K562 (cell line): ENCODE measurements at regions not wholly inside any gene's neighbourhood (a gene's known extent, or its start where the extent isn't known, plus 50 kb on each side); places are given as distances from the start of the nearest gene placed in this dataset.
A peak's percentile ranks its signal among the peaks of the same experiment; 100 is the strongest.

ENCODE experiments used
- BACH1 ChIP-seq: fragments of 200-800 bp; sonication (Bioruptor generic); IDR thresholded peaks from 2 replicates; pipeline ENCODE4 v1.6.1; 2016; ENCODE audit warnings: missing genetic modification characterization, missing compliant biosample characterization
- BMI1 ChIP-seq: fragments of 150-350 bp; IDR thresholded peaks from 2 replicates; pipeline ENCODE4 v1.6.1; 2014; ENCODE audit warnings: low read length
- CBFA2T2 ChIP-seq: fragments of 450-650 bp; conservative IDR thresholded peaks from 2 replicates; pipeline ENCODE4 v1.6.1; 2017; ENCODE audit warnings: mild to moderate bottlenecking
- CTBP1 ChIP-seq: fragments of 450-650 bp; IDR thresholded peaks from 2 replicates; pipeline ENCODE4 v1.6.1; 2016; ENCODE audit warnings: borderline replicate concordance
- EGR1 ChIP-seq: fragments of 450-650 bp; conservative IDR thresholded peaks from 2 replicates; pipeline ENCODE4 v1.6.1; 2017; ENCODE audit warnings: mild to moderate bottlenecking
- FOXJ3 ChIP-seq: sonication (generic); formaldehyde crosslinking; IDR thresholded peaks from 2 replicates; pipeline ENCODE4 v1.4.0; 2020; ENCODE audit warnings: mild to moderate bottlenecking, missing genetic modification reagents
- FOXO4 ChIP-seq: fragments of 450-650 bp; formaldehyde crosslinking; IDR thresholded peaks from 2 replicates; pipeline ENCODE4 v1.4.0; 2020; ENCODE audit warnings: mild to moderate bottlenecking, moderate library complexity
- GATAD2B ChIP-seq: fragments of 450-650 bp; IDR thresholded peaks from 2 replicates; pipeline ENCODE4 v1.6.1; 2017; ENCODE audit warnings: mild to moderate bottlenecking, borderline replicate concordance
- HDAC2 ChIP-seq: fragments of 450-650 bp; IDR thresholded peaks from 2 replicates; pipeline ENCODE4 v1.6.1; 2016; ENCODE audit warnings: mild to moderate bottlenecking
- IRF1 ChIP-seq: sonication (generic); formaldehyde crosslinking; IDR thresholded peaks from 2 replicates; pipeline ENCODE4 v1.8.0; 2022; ENCODE audit warnings: missing genetic modification reagents, mild to moderate bottlenecking, borderline replicate concordance
- IRF2 ChIP-seq: sonication (generic); formaldehyde crosslinking; IDR thresholded peaks from 2 replicates; pipeline ENCODE4 v1.8.1; 2022; ENCODE audit warnings: mild to moderate bottlenecking, missing genetic modification reagents
- MBD1 ChIP-seq: fragments of 250-450 bp; sonication (Bioruptor Pico); IDR thresholded peaks from 2 replicates; pipeline ENCODE4 v1.8.0; 2022; ENCODE audit warnings: inconsistent platforms
- NFIC ChIP-seq: fragments of 450-650 bp; IDR thresholded peaks from 2 replicates; pipeline ENCODE4 v1.6.1; 2017; ENCODE audit warnings: mild to moderate bottlenecking, inconsistent platforms
- NR4A1 ChIP-seq, 2 experiments: fragments of 250-450 bp in 1 of 2; fragments of 450-650 bp in 1 of 2; sonication (Bioruptor Pico) in 1 of 2; IDR thresholded peaks; 2 replicates each; pipeline versions ENCODE4 v1.4.0 to v1.6.1; 2016 to 2020; ENCODE audit warnings: mild to moderate bottlenecking in 2 of 2, missing compliant biosample characterization in 1 of 2, missing genetic modification characterization in 1 of 2, moderate library complexity in 1 of 2
- RBFOX2 ChIP-seq: fragments of 200-400 bp; formaldehyde crosslinking; IDR thresholded peaks from 2 replicates; pipeline ENCODE4 v1.6.1; 2017; ENCODE audit warnings: low read depth, mild to moderate bottlenecking, low read length, moderate library complexity
- SNRNP70 ChIP-seq: fragments of 200-400 bp; formaldehyde crosslinking; optimal IDR thresholded peaks from 2 replicates; pipeline ENCODE3; 2017; ENCODE audit warnings: low read depth, low read length
- SRF ChIP-seq, 2 experiments: fragments of 250-450, 450-650 bp in 1 of 2; sonication (Bioruptor Pico) in 1 of 2; sonication (generic) in 1 of 2; formaldehyde crosslinking; IDR thresholded peaks; 2 replicates each; pipeline versions ENCODE4 v1.5.0 to v1.5.1; 2020 to 2022; ENCODE audit warnings: mild to moderate bottlenecking in 1 of 2, missing genetic modification reagents in 1 of 2
- STAG1 ChIP-seq: sonication (generic); formaldehyde crosslinking; IDR thresholded peaks from 2 replicates; pipeline ENCODE4 v1.5.0; 2020; ENCODE audit warnings: missing genetic modification reagents, borderline replicate concordance
- TBL1XR1 ChIP-seq, 2 experiments: IDR thresholded peaks; 2 replicates each; pipeline ENCODE4 v1.6.1; 2012; ENCODE audit warnings: improper control_type of control experiment in 2 of 2, low read length in 2 of 2, mild to moderate bottlenecking in 1 of 2
- TCF7 ChIP-seq: sonication (generic); IDR thresholded peaks from 2 replicates; pipeline ENCODE4 v1.6.1; 2016; ENCODE audit warnings: antibody characterized with exemption, borderline replicate concordance
- TEAD4 ChIP-seq, 2 experiments: sonication (generic) in 1 of 2; formaldehyde crosslinking in 1 of 2; IDR thresholded peaks; 2 replicates each; pipeline versions ENCODE4 v1.6.1 to v1.8.0; 2012 to 2022; ENCODE audit warnings: borderline replicate concordance in 1 of 2, inconsistent platforms in 1 of 2, low read length in 1 of 2, mild to moderate bottlenecking in 1 of 2, missing genetic modification reagents in 1 of 2
- TF ChIP-seq, protein P1 (sequence below): sonication (generic); formaldehyde crosslinking; IDR thresholded peaks from 2 replicates; pipeline ENCODE4 v1.8.0; 2022; ENCODE audit warnings: missing genetic modification reagents, mild to moderate bottlenecking, borderline replicate concordance
- TF ChIP-seq, protein P2 (sequence below): fragments of 450-650 bp; conservative IDR thresholded peaks from 2 replicates; pipeline ENCODE4 v1.6.1; 2016; ENCODE audit warnings: missing genetic modification characterization, low read depth, mild to moderate bottlenecking, missing compliant biosample characterization, moderate library complexity

GRCh38 chr2:11923935-11924334 lies 177.5 kb downstream of the LPIN1 start (continued):
- TF ChIP-seq, protein P1, sequence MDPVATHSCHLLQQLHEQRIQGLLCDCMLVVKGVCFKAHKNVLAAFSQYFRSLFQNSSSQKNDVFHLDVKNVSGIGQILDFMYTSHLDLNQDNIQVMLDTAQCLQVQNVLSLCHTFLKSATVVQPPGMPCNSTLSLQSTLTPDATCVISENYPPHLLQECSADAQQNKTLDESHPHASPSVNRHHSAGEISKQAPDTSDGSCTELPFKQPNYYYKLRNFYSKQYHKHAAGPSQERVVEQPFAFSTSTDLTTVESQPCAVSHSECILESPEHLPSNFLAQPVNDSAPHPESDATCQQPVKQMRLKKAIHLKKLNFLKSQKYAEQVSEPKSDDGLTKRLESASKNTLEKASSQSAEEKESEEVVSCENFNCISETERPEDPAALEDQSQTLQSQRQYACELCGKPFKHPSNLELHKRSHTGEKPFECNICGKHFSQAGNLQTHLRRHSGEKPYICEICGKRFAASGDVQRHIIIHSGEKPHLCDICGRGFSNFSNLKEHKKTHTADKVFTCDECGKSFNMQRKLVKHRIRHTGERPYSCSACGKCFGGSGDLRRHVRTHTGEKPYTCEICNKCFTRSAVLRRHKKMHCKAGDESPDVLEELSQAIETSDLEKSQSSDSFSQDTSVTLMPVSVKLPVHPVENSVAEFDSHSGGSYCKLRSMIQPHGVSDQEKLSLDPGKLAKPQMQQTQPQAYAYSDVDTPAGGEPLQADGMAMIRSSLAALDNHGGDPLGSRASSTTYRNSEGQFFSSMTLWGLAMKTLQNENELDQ (CRISPR knock-in tag) = no peak
- TF ChIP-seq RBFOX2 = no peak
- no peak for TF ChIP-seq MBD1
- TF ChIP-seq, protein P2, sequence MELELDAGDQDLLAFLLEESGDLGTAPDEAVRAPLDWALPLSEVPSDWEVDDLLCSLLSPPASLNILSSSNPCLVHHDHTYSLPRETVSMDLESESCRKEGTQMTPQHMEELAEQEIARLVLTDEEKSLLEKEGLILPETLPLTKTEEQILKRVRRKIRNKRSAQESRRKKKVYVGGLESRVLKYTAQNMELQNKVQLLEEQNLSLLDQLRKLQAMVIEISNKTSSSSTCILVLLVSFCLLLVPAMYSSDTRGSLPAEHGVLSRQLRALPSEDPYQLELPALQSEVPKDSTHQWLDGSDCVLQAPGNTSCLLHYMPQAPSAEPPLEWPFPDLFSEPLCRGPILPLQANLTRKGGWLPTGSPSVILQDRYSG (tag) = no peak
- no peak for TF ChIP-seq SRF (CRISPR knock-in tag; IDR thresholded peaks at IDR 0.05)
- TF ChIP-seq HDAC2 = peak; percentile 33; the same call in 1 of the 2 replicates
- TF ChIP-seq FOXO4 = no peak
- no peak for TF ChIP-seq CTBP1
- TF ChIP-seq NFIC = no peak
- no peak for TF ChIP-seq GATAD2B
- no peak for TF ChIP-seq BMI1
- no peak for TF ChIP-seq BACH1 (tag)
- no peak for TF ChIP-seq TBL1XR1 (IDR thresholded peaks at IDR 0.05; ENCODE audit: low read length in 2 of 2)
- no peak for TF ChIP-seq IRF2 (CRISPR knock-in tag)
- TF ChIP-seq STAG1 (CRISPR knock-in tag) = no peak
- TF ChIP-seq TEAD4 (IDR thresholded peaks at IDR 0.05; ENCODE audit: low read length) = peak; percentile 66
- TF ChIP-seq TEAD4 (CRISPR knock-in tag; IDR thresholded peaks at IDR 0.05; ENCODE audit: borderline replicate concordance) = no peak
- TF ChIP-seq EGR1 = no peak
- no peak for TF ChIP-seq IRF1 (CRISPR knock-in tag)
- no peak for TF ChIP-seq FOXJ3 (CRISPR knock-in tag)
- no peak for TF ChIP-seq NR4A1 (CRISPR knock-in tag; IDR thresholded peaks at IDR 0.05)
- TF ChIP-seq NR4A1 (tag; IDR thresholded peaks at IDR 0.05) = no peak
- no peak for TF ChIP-seq TCF7
- TF ChIP-seq SNRNP70 = no peak
- peak; percentile 66 for TF ChIP-seq CBFA2T2
